HG02571 (cell line): ENCODE measurements at regions not wholly inside any gene's neighbourhood (a gene's known extent, or its start where the extent isn't known, plus 50 kb on each side); places are given as distances from the start of the nearest gene placed in this dataset.

Source experiments
- ATAC-seq: cut with Tn5 transposase; IDR thresholded peaks from one replicate; pipeline ENCODE4 v1.9.1; 2021; ENCODE audit warnings: mild to moderate bottlenecking, moderate library complexity; ENCODE audit not compliant: unreplicated experiment

DNA sequence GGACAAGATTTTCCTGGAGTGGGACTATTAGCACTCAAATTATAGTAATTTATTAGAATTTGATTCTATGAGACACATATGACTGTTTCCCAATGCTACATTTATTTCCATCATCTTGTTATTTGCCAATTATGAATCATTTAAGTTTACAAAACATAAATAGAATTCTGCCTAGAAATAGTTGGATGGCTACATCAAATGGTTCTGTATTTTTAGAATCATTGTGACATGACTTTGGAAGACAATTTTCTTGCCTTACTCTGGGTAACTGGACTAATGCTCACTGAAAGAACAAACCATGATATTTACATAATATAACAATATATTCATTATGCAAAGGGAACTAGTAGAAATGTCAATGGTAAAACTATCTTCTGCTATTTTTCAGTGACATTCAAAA, 173.5 kb downstream of the ZIC1 start:
- no peak for ATAC-seq

DNA sequence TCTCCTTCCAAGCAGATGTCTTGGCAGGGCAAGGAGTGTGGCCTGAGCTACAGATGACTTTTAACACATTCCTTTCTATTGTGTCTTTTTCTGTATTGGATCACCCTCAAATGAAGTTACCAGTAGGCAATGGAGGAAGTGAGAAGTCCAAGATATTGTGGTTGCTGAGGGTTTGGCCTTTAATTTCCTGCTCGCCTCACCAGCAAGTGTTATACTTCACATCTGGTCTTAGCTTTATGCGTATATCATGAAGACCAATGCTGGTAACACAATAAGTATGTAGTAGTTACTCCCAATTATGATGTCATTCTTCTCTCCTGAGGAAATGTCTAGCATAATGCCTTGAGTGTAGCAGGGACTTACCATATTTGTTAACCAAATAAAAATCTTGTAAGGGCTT, 179.9 kb downstream of the ZIC1 start:
- no peak for ATAC-seq

DNA sequence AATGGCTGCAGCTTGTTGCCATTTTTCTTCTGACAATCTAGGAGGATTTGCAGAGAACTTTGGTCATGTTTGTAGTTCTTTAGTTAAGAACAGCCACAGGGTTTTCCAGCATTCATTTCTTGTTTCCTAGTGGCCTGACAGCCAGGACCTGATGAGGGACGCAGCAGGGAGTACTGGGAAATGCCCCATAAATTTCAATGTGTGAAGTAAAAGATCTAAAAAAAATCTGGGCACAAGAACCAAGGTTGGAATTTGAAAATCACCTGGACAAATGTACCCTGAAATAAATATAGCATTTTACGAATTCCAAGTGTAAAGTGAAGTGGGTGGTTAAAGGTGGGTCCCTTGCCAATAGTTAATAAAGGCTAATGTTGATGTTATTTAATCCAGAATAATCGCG, 195.0 kb downstream of the ZIC1 start:
- no peak for ATAC-seq

DNA sequence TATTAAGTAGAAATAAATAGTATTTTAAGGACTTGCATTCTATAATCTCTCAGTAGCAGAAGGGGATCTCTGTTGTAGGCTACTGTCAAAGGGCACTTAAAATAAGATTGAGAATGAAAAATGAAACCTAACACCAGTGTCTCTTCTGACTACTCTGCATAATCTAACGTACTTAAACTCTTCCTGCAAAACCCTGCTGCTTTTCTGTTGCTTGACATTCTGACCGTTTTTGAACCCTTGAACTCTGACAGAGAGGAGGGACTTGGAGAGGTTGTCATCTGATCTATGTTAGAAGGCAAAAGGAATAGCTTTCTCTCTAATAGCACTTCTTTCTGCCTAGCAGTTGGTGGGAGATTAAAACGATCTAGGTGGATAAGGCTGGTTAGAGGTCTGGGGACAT, 204.6 kb downstream of the ZIC1 start:
- ATAC-seq, result no peak

DNA sequence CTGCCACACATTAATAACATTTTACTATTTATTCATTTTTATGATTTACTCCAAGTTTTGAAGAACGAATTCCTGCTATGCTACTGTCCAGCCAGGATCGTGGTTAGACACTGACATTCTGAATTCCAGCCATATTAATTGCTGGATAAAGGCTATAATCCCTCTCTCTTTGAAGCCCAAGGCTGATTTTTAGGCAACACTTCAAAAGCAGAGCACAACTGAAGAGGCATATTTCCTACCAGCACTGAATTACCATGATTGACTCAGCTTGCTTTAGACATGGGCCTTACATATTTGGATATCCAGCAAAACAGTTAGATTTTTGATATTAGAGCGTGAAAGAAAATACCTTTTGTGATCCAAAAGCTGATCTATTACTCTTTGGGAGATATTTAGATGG, 205.0 kb downstream of the ZIC1 start:
- ATAC-seq, result no peak

DNA sequence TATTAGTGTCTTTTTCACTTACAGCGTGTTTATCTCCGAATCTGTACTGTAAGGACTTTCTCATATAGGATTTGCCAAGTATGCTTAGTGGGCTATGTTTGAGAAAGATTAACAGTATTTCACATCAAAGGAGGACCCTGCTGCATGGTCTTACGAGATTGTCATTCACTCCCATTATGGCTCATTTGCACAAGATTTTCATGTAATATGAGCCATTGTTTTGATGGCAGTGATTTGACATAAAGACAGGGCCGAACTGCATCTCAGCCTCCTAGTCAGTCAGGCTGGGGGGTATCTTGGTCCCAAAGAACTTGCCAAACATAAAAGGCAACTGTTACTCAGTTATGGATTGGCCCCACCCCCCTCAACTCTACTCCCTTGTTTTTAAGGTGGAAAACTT, 205.9 kb downstream of the ZIC1 start:
- ATAC-seq, result no peak

DNA sequence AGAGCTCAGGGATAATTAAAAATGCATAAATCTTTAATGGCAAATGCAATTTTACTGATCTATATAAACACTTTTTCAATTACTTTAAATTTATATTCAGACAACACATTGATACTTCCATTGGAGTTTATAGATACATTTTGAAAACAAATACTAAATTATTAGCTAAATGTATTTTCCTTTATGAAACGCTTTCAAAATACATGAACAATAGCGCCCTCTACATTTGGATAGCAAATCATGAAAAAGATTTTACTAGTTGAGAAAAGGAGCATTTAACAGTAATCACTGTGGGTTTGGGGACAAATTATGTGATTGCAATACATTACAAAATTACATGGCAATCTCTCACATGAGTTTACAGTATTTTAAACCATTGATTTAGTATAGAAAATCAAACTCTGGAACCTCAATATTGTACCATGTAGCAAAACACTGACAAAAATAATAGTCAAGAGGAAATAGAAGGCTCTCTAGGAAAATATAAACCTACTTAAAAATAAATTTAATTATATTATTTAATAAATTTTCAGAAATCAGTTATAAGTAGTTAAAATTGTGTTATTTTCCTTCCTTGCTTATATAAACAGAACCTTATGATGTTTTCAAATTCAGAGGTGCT, 207.9 kb downstream of the ZIC1 start:
- ATAC-seq, result no peak

DNA sequence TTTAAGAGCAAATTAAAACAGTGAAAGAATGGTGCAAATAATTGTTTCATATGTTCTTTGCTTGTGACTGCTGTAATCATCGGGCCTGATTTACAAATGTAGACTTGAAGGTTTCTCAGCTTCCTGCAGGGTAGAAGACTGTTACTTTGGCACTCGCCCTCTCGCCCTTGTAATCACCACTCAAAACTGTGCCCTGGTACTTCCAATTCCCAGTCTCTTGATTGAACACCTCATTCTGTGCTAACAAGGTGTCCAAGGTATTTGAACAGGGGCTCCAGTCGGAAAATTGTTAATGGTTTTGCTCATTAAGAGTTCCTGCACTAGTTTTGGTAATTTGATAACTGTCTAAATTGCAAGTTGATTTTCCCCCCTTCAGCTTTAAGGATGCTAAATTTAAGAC, 209.5 kb downstream of the ZIC1 start:
- ATAC-seq, result no peak

DNA sequence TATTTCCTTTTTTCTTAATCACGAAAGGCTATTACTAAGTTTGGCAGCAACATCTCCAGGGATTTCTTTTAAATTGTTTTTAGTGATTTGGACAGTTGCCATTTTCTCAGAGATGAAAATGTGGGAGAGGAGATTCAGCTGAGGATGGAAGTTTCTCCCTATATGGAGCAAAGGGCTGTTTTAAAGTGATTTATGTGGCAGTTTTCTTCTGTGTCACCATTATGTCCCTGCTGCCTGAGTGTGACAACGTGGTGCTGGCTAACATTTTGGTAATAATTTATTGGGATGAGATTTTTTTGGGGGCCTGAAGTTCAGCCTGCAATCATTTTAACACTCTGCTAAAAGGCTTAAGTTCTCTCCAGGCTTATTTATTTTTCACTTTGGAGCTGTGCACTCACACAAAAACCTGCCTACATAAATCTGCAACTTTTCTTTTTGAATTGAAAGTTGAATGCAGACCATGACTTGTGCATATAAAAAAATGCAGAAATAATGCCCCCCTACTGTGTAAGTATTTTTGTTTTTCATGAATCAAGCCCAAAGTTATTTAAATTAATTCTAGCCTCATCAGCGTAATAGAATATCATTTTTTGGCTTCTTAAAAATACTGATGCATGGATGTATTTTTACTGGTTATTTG, 210.9 kb downstream of the ZIC1 start:
- ATAC-seq, result no peak

DNA sequence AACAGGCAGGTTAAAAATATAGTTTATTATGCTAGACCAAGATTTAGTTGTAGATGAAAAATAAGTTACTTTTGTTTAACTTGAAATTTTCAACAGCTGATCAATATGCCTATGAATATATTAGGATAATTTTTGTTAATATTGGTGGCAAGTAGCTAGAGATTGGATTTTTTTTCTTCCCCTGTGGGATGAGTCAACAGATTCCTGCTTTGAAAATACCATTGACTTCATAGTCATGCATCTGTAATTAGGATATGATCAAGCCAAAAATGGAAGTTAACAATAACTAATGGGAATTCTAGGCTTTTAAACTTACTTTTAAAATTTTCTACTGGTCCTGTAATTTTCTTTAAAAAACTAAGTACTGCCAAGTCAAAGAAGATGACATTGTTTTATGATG, 211.7 kb downstream of the ZIC1 start:
- ATAC-seq, result no peak

DNA sequence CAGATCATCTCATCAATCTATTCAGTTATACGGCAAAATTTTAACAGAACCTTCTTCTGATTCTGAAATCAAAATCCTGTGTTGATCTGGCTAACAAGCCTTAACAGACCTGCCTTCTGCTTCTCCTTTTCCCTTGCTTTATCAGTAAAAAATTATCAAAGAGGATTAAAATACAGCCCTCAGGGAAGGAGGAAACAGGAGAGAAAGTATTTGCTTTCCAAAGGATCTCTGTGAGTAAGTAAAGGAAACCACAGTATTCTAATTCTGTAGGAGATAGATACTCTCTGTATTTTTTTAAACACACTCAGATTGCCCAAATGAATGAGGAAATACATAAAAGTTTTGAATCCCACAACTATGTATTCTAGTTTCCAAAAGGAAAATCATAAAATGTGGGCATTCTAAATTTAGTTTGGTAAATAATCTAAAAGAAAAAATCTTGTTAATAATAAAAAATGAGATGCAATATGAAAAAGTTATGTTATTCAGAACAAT, 221.8 kb downstream of the ZIC1 start:
- no peak for ATAC-seq

DNA sequence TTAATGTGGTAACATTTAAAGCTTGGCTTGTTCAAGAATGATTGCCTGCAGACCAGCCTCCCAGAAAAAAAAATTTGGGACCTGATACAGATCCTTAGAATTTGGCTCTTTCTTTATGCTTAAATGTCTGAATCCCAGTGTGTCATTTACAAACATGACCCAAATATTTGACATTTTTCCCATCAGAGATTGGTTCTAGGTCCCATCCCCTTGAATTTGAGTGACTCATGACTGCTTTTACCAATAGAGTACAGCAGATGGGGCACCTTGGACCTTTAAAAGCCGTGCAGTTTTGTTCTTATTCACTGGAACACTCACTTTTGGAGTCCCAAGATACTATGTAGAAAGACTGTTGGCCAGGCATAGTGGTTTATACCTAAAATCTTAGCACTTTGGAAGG, 231.6 kb downstream of the ZIC1 start:
- ATAC-seq, result no peak

DNA sequence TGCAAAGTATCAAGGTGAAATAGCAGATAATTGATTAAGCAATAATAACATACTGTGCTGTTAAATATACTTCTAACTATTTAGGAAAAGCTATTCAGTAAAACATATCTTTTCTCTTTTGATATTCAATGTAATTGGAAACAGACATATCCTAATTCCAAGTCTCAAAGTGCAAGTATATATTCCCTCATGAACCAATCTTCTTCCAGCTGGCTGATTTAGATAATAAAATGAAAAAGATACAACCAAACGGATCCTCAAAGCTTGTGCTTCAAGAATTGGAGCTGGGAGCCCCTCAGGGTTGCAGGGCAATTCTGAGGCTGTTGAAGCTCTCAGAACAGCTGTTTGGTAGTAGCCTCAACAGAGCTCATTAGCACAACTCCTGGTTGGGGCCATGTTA, 236.6 kb downstream of the ZIC1 start:
- no peak for ATAC-seq

DNA sequence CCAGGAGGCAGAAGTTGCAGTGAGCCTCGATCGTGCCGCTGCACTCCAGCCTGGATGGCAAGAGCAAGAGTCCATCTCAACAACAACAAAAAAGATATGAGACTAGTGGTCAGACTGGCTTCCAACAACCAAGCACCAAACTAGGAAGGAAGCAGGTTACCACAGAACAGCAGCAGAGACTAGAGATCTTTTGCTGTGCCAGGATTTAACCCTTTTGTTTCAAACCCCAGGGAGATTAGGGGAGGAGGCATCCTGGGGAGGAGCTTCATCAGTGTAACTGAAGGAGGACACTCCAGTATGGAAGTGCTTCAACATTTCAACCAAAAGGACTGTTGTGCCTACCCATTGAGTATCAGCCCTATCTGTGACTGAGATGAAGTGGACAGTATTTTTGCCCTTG, 240.3 kb downstream of the ZIC1 start:
- ATAC-seq, result no peak

DNA sequence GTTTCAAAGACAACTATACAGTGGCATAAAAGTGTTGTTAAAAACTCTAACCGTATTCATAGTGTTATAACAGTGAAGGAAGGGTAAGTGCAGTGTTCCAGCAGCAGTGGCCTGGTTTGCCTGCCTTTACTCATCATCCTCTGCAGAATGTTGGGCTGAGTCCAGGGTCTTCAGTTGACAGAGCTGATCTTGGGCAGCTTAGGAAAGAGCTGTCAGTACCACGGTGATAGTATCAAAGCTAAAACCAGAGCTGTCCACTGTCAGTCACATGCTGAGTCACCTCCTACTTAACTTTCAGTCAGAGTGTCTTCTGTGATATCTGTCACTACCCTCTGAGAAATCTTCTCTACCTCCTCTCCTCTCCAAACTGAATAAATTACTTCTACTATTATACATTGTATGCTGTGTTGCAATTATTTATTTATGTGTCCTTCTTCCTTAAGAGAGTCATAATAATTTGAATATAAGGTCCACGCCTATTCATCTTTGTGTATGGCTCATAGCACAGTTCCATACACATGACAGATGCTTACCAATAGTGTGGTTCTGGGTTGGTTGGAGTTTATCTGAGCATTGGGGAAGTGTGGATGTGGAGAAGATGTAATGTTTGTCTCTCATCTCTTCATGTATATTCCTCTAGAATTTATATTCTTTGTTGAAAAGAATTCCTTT, 242.1 kb downstream of the ZIC1 start:
- ATAC-seq, result no peak

DNA sequence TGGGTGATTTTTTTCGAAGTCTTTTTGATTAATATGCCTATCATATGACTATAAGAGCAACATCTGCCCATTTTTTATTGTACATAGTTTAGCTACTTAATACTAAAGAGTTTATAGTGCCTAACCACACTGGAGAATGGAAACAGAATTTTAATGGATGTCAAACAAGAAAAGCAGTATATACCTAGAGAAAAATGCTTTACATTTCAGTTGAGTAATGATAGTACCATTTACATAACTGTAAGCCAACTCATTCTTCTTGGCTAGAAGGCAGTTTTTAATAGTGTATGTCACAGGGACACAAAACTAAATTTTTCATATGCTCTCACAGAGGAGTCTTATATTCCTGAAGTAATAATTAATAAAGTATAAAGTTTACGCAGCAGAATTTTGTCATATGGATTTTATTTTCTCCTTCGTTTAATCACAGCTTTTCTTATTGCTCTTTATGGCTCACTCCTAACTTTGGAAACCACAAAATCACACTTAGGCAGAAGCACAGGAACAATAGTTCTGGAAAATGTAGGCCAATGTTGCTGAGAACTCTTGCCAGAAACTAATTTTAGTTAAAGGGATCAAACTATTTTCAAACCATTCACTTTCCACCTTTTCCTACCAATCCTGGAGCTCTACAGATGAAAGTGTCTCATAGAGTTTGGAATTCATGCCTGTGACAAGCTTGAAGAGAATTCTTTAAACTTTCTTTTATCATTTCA, 243.6 kb downstream of the ZIC1 start:
- no peak for ATAC-seq

DNA sequence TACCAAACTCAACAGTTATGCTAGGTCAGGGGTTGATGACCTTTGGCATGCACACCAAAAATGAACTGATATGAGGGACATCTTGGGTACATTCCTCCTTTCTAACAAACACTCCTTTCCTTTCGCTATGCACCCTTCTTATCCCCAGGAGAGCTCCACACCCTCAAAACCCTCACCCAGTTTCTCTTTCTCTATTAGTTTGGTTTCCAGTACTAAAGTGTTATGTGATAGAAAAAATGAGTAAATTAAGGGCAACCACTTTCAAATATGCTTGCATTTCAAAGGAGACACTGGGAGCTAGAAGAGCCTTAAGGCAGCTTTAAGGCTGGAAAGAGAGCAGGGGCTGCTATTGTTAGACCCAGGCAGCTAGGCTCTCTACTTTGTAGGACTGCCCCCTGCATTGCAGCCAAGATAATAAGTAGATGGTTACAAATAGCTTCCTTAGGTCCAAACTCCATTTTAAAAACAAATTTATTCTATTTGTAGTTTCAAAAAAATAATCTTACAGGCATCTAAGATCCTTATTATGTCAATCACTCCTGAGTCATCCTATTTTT, 244.3 kb downstream of the ZIC1 start:
- no peak for ATAC-seq

DNA sequence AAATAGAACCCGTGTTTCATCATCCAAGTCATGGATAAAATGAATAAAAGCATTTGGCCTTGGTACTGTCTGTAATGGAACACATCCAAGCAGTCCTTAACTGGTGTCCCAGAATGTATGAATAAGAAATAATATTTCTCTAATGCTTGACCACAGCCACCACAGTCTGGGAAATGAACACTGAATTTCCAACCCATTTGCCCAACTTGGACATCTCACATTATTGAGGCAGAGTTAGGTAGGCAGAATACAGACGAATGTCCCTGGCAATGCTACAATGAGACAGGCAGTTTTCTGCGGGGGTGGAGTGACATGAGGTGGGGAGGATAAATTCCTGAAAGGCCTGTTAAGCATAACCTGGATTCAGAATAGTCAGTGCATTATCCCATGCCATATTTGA, 245.7 kb downstream of the ZIC1 start:
- ATAC-seq, result no peak

DNA sequence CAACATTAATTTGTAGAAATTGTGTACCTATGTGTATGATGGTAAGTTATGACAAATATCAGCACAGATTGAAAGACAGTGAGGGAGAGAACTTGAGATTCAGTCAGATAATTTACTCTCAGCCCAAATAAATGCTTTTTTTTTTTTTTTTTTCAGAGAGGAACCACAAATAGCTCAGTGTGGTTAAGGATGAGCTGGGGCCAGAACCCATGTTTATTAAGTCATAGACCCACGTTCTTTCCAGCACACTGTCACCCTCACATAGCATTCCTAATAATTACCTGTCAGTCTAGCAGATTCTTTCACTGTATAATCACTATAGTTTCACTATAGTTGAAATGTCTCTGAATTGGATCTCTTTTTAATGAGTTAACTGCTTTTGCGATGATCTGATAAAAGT, 246.1 kb downstream of the ZIC1 start:
- ATAC-seq, result no peak

DNA sequence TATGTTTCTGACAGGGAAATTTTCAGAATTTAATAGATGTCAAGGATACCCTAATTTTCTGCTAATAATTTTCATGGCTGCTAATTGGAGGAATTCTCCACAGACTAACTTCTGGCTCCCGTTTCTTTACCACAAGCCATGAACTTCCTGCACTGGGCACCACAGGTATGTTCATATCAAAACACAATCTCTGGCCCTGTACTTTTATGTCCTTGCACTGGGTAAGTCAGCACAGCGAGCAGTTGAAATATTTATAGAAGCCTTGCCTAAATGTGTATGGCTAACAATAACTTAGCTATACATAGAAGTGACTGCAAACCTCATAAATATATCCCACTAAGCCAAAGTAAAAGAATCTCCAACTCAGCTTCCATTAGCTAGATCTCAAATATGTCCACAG, 246.9 kb downstream of the ZIC1 start:
- no peak for ATAC-seq

DNA sequence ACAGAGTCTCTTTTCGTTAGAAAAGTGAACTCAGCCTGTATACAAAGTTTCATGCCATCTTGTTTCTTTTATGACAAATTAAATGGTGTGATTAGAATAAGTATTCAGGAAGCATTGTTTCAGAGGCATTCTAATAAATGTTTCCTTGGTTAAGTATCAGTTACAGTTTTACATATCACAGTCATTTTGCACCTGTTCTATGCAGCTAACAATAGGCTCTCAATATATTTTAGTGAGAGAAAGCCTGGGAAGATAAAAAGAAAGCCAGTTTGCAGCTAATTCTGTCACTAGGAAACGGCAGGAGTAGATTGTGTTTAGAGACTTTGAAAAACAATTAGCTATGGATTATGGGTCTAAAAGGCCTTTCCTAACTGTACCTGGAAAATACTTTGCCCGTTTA, 252.8 kb downstream of the ZIC1 start:
- ATAC-seq, result no peak

DNA sequence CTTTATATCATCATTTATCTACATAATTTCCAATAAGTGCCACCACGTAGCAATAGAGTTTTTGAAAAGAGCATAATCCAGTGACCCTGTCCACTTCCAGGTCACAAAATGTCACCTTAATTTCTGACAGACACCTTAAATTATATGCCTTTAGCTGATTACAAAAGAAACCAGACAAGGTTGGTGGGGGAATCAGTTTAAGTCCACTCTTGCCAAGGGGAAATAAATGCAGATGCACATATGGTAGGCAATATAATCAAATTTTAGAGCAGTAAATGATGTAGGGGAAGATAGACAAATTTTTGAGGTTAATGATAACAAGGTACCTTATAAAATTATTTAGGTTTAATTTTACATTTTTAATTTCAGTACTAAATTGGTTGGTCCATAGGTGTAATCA, 253.5 kb downstream of the ZIC1 start:
- no peak for ATAC-seq
